GM19328 (cell line): ENCODE measurements at regions not wholly inside any gene's neighbourhood (a gene's known extent, or its start where the extent isn't known, plus 50 kb on each side); places are given as distances from the start of the nearest gene placed in this dataset.

Experiments used
- ATAC-seq: cut with Tn5 transposase; IDR thresholded peaks from one replicate; pipeline ENCODE4 v1.9.1; 2021; ENCODE audit warnings: mild to moderate bottlenecking, moderate library complexity; ENCODE audit not compliant: unreplicated experiment

DNA sequence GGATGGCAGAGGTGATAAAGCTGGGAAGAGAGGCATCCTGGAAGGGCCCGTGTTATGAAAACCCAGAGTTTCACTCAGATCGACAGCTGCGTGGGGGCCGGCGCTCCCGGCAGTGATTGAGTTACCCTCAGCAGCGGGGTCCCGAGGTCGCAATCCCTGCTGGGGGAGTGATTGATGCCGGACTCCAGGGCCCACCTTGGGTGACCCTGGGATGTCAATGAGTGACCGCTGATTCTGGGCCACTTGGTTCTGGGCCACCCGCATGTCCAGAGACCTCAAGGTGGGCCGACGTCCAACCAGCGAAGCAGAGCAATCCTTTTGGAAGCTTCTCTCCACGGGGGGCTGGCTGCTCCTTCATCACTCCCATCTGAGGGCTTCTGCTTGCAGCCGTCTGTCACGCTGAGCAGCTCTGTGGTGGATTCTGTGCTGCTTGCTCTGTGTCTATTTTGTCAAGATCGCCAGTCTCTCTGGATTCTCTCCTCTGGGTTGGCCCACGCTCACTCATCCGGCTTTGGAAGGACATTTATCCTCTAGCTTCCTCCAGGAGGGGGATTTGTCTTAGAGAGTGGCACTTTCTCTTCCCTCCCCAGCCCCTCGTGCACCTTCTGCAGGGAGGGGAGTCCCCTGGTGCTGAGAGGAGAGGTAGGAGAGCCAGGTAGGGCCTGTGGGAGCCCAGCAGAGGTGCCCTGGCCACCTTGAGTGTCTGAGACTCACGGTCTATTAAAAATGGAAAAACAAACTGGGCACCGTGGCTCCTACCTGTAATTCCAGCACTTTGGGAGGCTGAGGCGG is 110.9 kb upstream of the C1orf174 start:
- ATAC-seq = no peak

DNA sequence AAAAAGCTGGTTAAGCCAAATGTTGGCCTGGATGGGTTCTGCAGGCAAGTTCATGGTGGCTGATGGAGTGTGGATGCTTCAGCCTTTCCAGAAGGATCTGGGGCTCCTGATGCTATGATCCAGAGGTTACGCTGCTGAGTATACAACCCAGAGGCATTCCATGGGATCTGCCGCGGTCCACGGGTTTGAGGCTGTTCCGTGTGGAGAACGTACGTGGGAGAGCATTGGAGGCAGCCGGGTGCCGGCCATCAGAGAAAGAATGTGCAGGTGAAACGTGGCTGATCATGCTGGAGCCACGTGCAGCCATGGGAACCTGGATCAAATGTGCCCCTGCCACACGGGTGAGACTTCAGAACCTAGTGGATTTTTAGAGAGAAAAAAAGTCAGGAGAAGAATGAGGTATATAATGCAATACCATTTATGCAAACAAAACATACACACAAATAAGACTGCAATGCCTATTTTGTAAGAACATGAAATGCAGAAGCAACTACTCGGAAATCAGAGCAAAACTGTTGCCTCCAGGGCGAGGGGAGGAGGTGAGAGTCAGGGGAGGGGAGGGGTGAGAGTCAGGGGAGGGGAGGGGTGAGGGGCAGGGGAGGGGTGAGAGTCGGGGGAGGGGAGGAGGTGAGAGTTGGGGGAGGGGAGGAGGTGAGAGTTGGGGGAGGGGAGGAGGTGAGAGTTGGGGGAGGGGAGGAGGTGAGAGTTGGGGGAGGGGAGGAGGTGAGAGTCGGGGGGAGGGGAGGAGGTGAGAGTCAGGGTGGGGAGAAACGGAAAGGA is 116.5 kb upstream of the C1orf174 start:
- ATAC-seq = no peak

DNA sequence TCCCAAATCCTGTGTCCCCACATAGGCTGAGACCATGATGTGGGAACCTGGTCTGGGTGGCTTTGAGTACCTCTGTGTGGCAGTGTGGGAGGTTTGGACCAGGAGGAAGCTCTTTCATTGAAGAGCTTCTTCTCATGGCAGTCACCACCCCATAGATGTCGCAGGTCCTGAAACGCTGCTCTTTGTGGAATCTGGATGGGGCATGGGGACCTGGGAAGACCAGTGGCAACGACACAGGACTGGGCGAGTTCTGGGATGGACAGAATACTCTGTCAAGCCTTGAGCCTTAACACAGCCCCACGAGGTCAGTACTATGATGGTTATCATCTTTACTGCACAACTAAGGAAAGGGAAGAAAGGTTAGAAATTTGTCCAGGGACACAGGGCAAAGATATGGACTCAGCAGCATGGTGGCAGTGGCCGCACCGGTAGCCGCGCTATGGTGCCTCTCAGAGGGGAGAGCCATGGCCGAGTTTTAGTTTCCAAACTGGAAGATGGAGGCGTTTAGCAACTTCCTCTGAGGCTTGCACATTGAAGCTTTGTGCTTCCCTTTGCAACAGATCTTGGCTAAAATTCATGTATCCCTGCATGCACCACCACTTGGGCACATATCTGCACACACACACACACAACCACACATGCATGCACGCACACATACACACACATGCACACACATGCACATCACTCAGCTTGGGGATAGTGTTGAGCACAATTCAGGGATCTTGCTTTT is 117.7 kb upstream of the C1orf174 start:
- ATAC-seq = no peak

DNA sequence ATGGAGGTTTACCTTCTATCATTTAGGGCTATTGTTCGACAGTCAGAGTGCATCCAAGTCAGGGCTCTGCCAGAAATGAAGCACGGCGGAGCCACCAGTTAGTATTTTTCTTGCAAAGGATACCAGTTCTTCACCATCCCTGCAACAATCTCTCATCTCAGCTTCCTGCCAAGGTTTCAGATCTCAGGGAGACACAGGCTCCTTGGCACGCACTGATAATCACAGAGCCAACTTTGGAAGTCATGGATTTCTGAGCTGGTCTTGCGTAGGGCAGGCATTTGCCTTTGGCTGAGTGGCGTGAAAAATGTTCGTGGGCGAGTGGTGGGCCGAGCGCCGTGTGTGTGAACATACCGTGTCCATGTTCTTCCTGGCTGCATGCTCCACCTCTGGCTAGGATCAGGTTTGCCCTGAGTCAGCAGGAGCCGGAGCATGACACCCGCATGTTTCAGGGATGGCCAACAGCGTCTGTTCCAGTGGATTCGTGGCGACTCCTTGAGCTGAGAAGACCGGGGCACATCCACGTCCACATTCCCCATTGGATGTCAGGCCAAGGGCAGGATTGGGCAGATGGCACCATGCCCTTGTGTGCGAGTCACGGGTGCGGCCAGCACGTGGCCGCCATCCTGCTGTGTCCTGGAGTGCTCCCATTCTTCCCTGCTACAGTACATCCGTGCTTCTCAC is 118.5 kb upstream of the C1orf174 start:
- no peak for ATAC-seq

DNA sequence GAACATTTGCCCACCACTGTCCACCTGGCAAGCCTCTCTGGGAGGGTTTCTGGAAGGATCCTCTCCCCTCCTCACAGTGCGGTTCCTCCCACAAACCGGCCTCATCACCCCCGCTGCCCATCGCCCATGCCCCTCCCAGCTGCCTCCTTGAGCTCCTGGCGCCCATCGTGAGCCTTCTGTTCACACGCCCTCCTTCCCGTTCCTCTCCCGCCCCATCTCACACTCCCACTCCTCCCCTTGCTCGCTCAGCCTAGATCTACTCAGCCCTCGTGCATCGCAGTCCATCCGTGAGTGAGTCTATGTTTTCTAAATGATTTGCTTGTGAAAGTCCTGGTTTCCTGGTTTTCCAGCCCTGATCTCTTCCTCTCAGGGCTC is 119.1 kb upstream of the C1orf174 start:
- ATAC-seq = no peak

DNA sequence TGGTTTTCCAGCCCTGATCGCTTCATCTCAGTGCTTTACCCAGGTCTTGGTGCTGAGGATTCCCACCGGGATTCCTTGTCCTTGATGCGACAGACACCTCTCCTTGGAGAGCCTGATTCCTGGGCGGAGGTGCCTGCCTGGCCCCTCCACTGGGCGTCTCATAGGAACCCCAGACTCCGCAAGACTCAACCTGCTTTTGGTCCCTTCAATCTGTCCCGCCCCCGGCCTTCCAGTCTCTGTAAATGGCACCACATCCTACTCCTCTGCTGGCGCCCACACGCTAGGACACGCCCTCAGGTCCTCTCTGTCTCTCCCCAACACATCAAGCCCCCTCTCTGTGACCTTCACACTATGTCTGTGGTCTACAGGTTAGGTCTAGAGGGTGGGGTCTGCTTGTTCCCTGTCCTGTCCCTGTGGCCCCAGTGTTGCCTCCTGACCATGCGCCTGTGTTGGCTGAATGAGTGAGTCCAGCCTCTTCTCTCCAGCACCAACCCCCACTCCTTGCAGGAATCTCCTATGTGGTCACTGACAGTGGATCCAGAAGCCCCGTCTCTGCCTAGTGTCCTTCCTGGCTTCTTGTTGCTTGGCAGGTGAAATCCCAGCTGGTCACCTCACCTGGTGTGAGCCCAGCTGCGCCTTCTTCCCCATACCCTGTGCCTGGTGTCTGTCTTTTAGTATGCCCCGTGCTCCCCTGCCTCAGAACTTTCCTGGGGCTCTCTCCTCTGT is 119.7 kb upstream of the C1orf174 start:
- ATAC-seq = no peak

DNA sequence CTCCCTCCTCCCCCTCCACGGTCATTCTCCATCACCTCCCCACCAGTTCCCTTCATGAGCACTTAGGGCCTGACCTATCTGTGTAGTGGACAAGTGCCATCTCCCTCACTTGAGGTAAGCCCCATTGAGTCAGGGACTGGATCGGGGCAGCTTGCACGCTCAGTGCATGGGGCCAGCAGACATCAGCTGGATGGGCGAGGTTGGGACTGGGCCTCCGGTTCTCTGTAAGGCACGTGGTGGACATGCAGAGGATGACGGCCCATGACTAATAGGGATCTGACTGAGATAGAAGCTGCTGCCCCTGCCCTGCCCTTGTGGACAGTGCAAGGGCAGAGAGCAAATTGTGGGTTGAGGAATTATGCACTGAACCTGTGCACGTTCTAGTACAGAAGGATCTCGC is 120.4 kb upstream of the C1orf174 start:
- no peak for ATAC-seq

DNA sequence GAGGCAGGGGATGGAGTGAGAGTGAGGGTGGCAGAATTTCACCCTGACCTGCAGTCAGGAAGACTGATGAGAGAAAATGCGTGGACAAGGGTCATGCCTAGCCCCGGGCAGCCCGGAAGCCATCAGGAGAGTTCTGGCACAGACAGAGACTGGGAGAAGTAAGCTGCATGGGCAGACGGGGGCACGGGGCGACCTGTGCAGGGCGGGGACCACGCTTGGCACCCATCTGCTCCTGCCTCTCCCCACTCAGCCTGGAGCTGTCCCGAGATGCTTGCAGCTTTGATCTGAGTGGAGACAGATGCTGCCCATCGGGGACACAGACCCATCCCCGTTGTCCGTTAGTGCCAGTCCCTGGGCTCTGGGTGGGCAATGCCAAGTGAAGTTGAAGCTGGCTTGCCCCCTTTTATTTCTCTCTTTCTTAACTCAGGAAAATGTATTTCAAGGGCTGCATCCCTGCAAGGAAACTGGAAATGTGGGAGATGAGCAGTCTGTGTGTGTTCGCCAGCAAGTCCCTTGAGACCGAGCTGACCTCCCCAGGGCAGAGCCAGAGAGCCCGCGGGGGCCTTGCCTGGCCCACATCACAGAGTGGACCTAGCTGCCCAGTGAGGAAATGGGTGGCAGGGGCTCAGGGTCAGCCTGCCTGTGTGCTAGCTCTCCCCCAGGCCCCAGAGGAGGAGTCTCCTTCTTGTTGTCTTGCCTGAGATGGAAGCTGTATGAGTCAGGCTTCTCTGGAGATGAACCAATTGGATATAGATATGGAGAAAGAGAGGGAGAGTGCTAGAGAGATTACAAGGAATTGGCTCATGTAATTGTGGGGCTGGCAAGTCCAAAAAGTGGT is 121.3 kb upstream of the C1orf174 start:
- ATAC-seq = no peak

DNA sequence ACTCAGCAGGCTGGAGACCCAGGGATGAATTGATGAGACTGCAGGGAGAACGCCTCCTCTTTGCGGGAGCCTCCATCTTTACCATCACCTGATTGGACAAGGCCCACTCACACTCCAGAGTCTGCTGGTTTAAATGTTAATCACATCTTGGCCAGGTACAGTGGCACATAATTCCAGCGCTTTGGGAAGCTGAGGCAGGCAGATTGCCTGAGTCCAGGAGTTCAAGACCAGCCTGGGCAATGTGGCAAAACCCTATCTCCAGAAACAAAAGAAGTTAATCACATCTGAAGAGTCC is 121.8 kb upstream of the C1orf174 start:
- ATAC-seq = no peak

DNA sequence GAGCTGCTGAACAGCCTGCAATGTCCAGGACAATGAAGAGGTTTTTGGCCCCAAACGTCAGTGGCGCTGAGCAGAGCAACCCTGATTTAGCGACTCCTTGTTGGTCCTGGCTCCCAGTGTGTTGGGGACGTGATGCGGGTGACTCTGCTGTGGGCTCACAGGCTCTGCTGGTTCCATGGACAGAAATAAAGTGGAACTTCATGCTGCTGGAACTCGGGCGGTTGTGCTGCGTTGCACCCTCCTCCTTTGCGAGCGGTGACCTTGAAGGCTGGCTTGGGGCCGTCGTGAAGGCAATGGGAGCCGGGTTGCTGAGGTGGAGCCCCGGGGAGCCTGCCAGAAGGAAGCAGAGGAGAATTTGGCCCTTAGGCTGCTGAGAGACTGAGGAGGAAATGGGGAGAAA is 122.6 kb upstream of the C1orf174 start:
- no peak for ATAC-seq

DNA sequence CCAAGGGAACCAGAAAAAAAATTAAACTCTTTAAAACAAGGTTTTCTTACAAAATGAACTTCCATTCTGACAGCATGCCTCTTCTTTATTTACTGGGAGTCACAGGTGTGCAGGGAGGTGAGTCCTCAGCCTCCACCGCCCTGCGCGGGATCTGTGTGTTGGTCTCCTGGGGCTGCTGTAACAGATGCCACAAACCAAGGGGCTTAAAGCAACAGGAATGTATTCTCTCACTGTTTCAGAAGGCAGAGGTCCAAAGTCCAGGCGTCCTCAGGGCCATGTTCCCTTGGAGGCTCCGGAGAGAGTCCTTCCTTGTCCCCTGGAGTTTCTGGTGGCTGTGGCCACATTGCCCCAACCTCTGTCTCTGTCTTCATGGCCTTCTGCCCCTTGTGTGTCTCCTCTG is 123.6 kb upstream of the C1orf174 start:
- no peak for ATAC-seq

DNA sequence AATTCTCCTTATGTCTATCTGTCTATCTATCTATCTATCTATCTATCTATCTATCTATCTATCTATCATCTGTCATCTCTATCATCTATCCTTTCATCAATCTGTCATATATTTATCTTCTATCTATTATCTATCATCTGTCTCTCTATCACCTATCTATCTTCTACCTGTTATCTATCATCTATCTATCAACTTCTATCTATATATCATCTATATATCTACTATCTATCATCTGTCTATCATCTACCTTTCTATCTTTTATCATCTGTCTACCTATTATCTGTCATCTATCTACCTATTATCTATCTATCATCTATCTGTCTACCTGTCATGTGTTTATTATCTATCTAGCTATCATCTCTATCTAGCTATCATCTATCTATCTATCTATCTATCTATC is 124.7 kb upstream of the C1orf174 start:
- ATAC-seq = no peak

DNA sequence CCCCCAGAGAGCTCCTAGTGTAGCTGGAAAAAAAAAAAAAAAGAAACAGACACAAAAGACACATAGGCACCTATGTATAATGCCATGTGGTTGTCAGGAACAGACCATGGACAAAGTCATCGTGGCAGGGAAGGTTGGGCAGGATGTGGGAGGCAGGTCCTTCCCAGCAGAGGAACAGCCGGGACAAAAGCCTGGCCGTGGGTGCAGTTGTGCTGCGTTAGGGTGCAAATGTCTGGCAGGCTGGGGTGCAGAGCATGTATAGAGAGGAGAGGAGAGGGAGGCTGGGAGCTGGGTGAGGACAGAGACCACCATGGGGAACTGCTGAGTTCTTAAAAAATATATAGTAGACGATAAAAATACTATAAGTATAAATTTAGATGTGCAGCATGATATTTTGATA is 125.7 kb upstream of the C1orf174 start:
- ATAC-seq = no peak

DNA sequence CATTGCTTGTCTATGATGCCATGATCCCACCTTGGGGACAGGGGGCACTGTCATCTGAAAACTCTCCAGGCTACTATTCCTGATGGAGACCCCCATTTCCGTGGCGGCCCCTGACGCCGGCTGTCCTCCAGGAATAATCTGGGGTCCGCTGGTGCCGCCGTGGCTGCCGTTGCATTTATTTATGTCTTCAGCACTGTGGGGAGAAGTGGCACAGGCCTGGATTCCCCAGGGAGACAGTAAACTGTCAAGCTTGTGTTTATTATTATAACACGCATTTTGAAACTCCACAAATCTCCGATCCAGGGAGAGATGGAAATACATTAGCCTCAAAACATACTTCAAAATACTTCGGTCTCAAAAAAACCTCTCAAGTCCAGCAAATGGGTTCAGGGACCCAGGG is 126.9 kb upstream of the C1orf174 start:
- no peak for ATAC-seq

DNA sequence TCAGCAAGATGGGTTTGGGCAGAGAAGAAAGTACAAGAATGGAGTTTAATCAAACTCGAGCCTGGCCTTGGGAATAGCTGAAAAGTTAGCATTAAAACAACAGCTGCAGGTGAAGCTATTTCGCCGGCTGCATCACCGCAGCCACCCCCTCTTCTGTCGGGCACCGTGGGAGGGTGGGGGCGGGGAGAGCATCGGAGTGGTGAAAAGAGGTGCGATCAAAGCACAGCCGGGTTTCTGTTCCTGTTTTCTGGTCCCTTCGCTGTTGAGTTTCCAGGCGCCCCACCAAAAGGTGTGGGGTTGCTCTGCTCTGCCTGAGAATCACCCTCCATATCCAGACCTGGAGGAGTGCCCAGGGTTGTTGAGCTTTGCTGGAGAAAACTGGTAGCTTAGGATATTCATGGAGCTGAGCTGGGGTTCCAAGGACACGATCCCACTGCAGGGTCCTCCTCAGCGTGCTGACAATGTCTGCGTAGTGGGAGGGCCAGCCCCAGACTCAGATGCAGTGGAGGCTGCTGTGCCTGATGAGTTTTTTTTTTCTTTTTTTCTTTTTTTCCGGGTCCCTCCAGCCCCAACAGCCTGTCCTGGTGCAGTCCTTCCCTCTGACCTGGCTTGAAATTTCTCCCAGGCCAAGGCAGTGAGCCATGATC is 127.5 kb upstream of the C1orf174 start:
- no peak for ATAC-seq

DNA sequence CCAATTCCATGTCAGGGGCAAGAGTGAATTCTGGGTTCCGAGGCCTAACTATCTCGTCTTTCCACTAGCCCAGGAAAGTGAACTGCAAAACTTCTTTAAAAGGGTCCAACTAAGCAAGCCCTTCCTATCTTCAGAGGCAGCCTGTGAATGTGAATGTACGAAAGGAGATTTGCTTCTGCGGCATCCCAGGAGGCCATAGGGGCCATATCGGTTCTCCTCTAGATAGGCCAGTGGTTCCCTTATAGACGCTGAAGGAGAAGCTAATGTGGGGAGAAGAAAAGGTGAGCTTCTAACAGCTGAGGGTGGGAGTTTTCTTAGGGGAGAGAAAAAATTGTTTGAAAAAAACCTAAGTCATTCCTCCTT is 128.0 kb upstream of the C1orf174 start:
- ATAC-seq = no peak

DNA sequence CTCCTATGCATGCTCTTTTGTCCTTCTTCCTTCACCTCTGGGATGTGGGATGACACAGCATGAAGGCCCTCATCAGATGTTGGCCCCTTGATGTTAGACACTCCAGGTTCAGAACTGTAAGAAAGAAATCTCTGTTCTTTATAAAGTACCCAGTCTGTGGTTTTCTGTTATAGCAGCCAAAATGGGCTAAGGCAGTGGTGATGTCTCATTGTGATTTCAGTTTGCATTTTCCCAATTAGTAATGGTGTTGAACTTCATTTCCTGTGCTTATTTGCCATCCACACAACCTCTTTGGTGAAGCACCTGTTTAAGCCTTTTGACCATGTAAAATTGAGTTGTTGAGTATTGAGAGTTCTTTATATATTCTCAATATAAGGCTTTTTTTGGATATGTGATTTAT is 129.3 kb upstream of the C1orf174 start:
- no peak for ATAC-seq

DNA sequence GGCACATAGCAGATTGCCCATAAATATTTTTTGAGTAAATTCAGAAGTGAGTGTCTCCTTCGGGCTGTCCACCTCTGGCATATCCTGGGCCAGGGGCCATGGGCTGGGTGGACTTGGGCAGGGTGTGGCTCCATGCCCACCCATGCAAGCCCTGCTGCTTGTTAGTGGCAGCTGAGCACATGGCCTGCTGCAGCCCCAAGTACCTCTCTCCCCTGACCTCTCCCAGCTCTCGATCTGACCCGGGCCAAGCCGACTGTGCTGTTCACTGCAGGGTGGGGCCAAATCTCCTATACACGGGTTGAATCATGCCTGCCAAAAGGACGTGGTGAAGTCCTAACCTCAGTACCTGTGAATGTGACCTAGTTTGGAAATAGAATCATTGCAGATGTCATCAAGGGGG is 132.5 kb upstream of the C1orf174 start:
- ATAC-seq = no peak

DNA sequence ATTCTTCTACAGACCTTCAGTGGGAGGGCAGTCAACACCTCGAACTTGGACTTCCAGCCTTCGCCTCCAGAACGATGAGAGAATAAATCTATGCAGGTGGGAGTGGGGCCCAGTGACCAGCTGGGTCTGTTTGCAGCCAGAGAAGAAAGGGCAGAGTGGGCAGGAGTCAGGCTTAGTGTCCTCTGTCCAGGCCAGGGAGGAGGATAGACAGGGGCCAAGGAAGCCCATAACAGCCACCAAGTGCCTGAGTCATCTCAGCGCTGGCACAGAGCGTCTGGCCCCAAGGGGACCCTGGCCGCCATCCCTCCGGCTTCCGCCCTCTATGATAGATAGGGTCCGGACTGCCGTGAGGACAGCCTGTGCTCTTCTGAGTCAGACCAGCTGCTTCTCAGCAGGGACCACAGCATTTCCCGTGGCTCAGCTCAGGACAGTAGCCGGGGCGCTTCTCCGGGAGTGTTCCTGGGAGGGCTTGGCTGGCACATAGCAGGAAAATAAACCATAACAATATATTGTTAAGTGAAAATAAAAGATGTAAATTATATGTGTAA is 133.1 kb upstream of the C1orf174 start:
- ATAC-seq = no peak
